ENCODE measurements at regions not wholly inside any gene's neighbourhood (a gene's known extent, or its start where the extent isn't known, plus 50 kb on each side); places are given as distances from the start of the nearest gene placed in this dataset.
"Not testable (repeated sequence)": the region's sequence is repeated elsewhere in the genome, so short reads cannot be mapped to it uniquely, and the experiment has no call there.

DNA sequence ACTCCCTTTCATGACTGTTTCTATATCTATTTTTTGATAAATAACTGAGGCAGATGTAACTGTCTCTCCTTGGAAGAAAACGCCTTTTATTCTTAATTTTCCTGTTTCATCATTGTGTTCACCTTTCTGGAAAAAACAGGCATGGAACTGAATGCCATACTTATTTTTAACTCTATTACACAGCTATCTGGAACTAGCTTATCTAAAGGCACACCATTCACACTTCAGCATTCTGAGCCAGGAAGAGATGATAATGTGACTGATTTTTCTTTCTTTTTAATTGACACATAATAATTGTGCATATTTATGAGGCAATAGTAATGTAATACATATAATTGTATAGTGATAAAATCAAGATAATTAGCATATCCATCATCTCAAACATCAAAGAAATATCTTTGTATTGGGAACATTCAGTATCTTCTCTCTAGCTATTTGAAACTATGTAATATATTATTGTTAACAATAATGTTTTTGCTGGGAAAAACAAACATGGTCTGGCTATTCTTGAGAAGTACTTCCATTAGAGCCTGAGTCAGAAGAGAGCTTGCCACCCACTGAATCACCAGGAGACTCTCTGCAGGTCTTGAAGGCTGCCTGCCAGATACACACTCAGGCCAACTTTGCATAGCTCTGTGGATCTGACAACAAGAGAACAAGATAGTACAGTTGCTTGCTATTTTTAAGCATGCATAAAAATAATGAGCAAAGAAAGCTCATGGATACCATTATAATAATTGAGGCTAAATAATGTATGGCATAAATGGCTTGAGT, 501.0 kb upstream of the EDIL3 start:
- no peak for DNase-seq

DNA sequence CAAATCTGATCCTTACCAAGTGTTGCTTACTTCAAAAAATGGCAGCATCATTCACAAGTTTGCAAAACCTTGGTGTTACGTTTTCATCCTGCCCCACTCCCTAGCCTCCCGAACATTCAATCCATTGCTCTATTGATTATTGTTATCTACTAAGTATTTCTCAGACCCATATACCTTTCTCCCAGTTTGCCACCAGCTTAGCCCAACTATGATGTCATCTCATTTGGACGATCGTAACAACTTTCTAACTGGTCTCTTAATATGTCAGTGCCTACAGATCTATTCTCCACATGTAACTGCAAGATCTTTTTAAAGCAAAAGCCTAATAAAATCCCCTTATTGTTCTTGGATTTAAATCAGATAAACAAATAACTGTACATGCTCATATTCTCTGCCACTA, 497.1 kb upstream of the EDIL3 start:
- DNase-seq = no peak

DNA sequence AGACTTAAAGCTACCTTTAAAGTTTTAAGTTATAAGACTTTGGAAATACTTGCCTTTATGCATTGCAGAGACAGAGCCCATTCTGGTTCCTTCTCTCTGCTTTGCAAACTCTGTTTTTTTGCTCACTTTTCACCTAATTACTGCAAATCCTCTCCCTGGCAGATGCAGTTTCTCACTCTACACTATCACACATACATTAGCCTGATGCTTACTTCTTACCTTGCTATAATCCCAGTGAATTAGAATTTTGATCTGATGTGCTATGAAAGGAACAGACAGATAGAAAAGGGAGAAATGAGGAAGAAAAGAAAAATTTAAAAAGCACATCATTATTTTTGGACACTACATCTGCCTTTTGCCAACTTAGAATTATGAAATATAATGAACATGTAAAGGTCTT, 489.5 kb upstream of the EDIL3 start:
- no peak for DNase-seq

DNA sequence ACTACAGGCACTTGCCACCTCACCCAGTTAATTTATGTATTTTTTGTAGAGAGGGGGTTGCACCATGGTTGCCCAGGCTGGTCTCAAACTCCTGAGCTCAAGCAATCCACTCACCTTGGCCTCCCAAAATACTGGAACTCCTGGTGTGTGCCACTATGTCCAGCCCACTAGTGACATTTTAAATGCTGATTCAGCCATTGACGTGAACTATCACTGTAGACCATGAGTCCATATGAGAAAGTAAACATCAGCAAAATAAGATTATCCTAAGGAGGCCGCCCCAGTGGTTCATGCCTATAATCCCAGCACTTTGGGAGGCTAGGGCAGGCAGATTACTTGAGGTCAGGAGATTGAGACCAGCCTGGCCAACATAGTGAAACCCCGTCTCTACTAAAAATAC, 488.1 kb upstream of the EDIL3 start:
- DNase-seq = no peak

DNA sequence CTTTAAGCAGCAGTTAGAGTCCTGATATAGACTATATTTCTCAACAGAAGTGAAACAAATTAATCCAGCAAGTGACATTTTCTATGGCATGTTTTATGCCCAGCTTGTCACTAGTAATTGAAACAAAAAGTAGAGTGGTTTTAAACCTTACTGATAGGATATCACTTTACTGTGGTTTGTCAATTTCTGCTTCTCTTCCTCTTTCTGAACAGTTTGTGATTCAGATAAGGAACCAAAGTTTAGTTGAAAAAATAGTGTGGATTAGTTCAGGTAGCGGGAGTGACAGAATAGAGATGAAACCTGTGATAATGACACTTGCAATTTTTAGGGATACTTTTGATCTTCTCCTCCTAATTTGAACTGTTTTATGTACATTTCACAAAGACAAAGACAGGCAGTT, 485.7 kb upstream of the EDIL3 start:
- no peak for DNase-seq

DNA sequence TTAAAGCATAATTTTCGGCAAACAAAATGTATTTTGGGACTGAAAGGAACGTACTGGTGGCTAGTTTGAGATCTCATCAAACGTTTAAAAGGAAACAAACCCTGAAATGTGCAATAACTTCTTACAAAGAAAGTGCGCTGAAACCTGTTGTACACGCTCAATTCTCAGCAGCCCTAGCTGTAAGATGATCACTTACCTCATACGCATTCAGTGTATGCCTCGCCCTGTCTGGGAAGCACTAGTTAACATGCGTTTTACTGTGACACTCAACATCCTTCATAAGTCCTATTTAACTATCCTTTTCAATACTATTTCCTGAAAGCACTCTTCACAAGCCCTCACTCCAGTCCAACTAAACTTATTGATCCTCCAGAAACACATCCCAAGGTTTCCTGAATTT, 485.0 kb upstream of the EDIL3 start:
- no peak for DNase-seq

DNA sequence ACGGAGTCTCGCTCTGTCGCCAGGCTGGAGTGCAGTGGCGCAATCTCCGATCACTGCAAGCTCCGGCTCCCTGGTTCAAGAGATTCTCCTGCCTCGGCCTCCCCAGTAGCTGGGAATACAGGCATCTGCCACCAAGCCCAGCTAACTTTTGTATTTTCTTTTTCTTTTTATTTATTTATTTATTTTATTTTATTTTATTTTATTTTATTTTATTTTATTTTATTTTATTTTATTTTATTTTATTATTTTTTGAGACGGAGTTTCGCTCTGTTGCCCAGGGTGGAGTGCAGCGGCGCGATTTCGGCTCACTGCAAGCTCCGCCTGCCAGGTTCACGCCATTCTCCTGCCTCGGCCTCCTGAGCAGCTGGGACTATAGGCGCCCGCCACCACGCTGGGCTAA, 479.3 kb upstream of the EDIL3 start:
- not testable (repeated sequence) for DNase-seq

DNA sequence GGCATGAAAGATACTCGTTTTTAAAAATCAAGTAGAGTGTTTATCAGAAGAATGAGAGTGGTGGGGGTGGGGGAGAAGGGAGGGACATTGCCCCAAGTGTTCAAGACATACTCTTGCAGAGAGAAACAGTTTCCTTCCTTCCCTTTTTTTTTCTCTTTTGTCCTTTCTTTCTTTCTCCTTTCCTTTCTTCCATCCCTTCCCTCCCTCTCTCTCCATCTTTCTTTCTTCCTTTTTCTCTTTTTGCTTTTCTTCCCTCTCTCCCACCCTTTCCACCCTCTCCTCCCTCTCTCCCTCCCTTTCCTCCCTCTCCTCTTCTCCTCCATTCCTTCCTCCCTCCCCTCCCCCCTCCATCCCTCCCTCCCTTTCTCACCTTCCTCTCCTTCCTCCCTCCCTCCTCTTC, 478.3 kb upstream of the EDIL3 start:
- no peak for DNase-seq

DNA sequence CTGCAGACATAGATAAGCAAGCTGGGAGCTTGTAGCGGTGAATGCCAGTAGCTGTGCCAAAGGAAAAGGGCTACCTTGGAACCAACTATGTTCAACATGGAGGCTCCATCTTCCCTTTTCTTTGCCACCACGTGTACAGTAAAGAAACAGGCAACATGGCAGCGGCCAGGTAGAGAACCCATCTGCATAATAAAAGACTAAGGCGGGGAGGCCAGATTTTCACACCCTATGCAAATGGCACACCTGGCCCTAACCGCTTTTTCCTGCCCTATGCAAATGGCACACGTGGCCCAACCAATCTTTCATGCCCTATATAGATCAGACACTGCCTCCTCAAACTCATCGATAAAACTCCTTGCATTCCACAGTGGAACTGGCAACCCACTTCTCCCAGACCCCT, 477.5 kb upstream of the EDIL3 start:
- DNase-seq = no peak

DNA sequence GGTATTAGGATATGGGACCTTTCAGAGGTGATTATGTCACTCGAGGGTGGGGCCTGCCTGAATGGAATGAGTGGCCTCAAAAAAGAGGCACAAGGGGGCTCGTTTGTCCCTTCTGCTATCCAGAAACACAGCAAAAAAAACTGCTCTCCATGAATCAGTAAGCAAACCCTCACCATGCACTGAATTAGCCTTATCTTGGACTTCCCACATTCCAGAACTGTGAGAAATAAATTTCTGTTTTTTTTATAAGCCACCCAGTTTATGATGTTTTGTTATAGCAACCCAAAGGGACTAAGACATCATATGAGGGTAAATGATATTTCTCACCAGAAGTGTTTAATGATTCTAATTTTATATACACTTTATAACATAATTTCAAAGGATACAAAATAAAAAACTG, 476.6 kb upstream of the EDIL3 start:
- DNase-seq = no peak

DNA sequence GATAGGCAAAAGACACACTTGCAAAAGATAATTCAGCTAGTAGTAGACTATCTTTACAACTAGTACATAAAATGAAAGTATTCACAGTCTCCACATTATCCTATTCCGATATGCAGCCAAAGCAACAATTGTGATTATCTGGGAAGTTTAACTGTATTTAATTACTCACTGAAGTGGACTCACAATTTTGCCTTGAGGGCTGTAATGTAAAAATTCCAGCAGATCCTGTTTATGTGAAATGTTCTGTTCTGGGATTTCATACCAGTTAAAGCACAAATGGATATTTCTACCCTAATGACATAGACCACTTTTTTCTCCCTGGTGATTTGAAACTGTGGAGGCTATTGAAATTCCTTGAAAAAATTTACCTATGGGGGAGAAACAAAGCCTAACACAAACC, 474.4 kb upstream of the EDIL3 start:
- no peak for DNase-seq

DNA sequence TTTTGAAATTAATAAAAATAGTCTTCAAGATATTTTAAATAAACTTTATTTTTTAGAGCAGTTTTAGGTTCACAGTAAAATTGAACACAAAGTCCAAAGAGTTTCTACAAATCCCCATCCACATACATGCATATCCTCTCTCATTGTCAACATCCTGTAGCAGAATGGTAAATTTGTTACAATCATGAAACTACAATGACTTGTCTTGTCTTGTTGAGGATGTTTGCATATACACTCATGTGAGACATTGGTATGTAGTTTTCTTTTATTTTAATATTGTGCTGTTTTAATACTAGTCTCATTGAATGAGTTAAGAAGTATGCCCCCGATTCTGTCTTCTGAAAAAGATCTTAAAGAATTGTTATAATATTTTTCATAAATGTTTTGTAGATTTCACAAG, 447.0 kb upstream of the EDIL3 start:
- no peak for DNase-seq

DNA sequence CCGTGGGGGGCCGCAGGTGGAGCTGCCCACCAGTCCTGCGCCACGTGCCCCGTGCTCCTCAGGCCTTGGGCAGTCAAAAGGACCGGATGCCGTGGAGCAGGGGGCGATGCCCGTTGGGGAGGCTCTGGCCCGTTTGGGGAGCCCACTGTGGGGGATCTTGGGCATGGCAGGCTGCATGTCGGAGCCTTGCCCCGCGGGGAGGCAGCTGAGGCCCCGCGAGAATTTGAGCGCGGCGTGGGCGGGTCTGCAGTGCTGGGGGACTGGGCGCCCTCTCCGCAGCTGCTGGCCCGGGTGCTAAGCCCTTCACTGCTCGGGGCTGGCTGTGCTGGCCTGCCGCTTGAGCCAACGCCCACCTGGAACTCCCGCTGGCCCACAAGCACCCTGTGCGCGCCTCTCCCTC, 445.6 kb upstream of the EDIL3 start:
- no peak for DNase-seq

DNA sequence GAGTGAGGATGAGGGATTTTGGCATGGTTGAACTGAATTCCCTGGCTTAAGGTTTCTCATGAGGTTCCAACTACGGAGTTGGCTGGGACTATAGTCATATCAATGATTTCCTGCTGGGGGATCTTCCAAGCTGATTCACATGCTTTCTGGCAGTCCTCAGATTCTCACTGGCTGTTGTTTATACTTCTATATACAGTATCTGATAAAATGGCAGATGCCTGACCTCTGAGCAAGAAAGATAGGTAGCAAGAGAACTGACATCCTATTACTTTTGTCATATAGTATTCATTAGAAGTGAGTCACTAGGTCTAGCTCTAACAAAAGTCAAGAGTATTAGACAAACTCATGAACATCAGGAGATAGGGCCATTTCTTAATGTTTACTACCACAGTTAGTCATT, 440.9 kb upstream of the EDIL3 start:
- DNase-seq = no peak

DNA sequence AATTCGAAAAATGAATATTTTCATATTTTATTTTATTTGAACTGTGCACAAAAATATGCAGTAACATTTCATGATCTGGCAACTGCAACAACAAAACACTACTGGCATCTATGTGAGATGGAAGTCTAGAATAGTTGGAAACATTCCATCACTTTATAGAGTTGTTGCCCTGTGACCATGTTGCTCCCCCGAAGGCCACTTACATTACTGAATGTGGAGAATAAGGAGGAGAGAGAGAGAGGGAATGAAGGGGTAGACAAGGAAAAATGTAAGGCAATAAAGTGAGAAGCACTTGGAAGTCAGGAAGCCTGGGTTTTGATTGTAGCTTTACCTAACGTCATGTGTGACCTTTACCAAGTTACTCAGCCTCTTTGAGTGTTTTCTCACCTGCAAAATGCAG, 437.2 kb upstream of the EDIL3 start:
- no peak for DNase-seq

DNA sequence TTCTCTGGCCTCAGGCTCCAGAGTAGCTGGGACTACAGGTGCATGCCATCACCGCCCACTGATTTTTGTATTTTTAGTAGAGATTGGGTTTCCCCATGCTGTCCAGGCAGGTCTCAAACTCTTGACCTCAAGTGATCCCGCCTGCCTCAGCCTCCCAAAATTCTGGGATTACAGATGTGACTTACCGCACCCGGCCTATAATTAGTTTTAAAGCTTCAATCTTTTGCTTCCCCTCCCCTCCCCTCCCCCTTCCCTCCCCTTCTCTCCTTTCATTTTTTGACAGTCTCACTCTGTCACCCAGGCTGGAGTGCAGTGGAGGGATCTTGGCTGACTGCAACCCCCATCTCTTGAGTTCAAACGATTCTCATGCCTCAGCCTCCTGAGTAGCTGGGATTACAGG, 433.3 kb upstream of the EDIL3 start:
- no peak for DNase-seq

DNA sequence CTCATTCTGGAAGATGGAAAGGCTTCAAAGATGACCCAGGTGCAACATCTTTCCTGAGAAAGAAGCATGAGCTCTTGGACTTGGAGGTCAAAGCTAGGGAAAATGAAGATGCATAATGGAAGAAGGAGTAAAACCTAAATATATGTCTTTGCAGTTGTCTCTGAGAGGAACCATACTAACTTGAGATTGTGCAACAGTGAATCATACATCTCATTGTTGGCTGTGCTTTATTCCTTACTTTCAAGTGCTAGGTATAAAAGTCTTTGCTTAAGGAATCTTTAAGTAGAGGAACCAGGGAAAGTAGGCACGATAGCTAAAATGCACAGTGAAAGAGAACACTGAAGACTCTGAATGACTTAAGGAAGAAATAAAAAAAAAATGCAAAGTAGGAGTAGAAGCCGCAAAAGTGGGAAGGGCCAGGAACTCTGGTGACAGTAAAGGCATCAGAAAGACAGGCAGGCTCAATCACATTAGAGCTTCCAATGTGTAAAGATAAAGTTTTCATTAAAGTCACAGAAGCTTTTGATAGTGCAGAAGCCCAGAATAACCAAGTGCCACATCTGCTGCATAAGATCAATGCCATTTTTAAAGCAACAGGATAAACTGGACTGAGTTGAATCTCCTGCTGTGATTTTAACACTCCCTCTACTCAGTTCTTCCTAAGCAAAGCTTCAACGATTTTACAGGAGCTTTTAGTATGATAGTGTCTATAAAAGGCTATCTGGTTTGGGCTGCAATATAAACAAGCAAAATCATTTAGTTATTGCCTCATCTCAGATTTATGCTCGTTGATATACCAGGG, 432.3 kb upstream of the EDIL3 start:
- DNase-seq = no peak

DNA sequence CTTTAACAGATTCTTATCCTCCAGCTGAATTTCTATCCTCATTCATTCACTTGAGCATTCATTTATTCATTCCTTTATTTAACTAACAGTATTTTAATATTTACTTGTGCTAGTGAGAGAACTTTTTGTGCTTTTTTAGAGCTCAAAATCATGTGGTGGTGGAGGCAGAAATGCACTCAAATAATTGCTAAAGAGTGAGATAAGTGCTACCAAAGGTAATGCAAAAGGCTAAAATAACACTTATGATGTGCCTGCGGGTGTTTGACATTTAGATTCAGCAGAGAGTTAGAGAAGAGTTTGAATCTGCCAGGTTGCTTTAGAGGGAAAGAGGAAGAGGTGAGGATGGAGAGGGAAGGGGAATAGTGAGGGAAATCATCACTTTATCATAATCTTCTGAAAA, 431.5 kb upstream of the EDIL3 start:
- no peak for DNase-seq

DNA sequence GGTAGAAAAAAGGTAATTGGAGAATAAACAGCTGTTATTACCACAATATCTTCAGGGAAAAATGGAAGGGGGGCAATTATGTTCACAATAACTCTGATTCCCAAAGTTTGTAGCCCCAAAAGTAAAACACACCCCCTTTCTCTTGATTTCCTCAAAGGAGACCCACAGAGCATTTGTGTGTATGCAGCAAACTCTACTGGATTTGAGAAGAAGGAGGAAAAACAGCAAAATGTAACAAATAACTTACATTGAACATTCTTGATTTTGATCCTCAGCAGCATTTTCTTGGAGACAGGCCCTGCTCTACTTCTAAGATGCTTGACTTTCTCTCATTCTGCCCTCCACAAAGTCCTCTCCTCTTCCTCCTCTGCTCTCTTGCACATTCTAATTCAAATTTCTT, 420.8 kb upstream of the EDIL3 start:
- DNase-seq = no peak

DNA sequence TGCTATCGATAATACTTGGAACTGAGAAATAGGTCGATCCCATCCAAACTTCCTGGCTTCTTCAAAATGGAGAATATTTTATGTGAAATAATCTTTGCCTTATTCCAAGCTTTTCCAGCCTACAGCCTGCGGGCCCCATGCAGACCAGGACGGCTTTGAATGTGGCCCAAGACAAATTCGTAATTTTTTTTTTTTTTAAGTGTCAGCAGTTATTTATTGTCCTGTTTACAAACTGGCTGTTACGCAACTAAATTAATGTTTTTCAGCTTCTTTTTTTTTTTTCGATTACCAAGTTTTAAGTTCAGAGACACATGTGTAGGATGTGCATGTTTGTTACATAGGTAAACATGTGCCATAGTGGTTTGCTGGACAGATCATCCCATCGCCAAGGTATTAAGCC, 411.7 kb upstream of the EDIL3 start:
- DNase-seq = no peak

DNA sequence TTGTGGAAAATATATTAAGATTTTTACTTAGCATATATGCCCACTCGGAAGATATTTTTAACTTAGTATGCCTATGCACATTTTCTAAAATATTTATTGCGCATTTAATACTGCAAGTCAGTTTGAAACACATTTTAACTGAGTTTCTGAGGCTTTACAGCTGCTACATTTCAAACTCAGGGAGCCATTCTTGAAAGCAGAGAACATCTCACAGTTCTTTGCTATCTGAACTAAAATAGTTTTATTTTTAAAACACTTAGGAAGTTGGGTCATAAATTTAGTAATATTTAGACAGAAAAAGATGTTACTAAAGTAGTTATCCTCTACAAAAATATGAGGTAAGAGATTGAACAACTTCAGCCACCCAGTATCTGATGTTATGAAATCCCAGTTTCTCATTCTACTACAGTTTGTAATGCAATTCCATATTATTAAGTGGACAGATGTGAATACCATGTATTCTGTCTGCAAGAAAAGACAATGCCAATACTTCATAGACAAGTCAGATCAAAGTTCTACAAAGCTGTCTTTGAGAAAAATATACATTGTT, 409.9 kb upstream of the EDIL3 start:
- DNase-seq = no peak

DNA sequence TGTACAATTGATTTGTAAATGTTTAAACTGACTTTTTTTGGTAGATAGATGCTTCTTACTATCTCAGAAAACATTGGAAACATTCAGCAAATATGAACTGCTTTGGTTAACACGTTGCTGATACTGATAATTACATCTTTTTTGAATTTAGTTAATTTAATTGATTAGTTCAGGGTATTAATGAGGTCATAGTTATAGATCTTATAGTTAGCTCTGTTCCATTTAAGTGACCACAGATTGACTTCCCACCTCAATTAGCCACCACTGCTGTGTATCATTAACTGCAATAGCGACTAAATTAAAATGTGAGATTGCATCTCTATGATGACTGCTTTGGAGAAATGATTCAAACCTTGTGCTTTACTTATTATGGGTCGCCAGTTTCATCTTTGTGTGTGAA, 407.1 kb upstream of the EDIL3 start:
- no peak for DNase-seq

DNA sequence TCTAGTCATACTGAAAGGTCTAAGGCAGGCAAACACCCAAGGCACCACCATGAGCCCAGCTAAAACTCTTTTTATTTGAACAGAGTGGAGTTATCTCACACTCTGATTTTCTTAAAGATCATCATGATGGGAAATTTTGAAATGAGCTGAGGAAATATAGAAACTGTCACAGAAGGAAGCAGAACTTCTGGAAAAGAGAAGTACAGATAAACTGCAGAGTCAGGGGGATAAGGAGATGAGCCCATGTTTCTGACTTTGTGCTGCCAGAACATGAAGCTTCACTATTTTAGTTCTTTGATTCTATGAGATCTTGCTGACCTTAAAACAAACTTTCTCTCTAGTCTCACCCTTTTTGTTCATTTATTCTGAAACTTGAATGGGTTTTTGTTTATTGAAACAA, 406.5 kb upstream of the EDIL3 start:
- DNase-seq = no peak

DNA sequence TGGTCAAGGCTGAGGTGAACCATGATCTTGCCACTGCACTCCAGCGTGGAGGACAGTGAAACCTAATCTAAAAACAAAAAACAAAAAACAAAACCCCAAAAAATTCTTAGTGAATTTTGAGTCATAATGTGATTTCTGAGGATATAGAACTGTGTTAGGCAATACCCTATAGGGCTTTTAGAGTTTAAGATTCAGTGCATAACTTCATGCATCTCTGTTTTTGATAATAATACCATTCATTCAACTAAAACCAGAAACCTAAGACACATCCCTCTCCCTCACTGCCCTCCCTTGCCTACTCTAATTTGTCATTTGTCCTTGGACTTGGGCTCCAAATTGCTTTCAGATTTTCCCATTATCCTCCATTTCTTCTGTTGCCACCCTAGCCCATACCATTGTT, 405.7 kb upstream of the EDIL3 start:
- DNase-seq = no peak
